Mesendoderm (in vitro differentiated cells): ENCODE measurements at regions not wholly inside any gene's neighbourhood (a gene's known extent, or its start where the extent isn't known, plus 50 kb on each side); places are given as distances from the start of the nearest gene placed in this dataset.

Source experiments
- DNase-seq: peaks from one replicate; pipeline ENCODE4 v3.0.0; 2013
- H2AK5ac ChIP-seq: 2 replicates; pipeline ENCODE4 v1.6.1; 2013; ENCODE audit warnings: low read length, inconsistent platforms
- H2BK120ac ChIP-seq: 2 replicates; pipeline ENCODE4 v1.6.1; 2013; ENCODE audit warnings: low read depth, mild to moderate bottlenecking, low read length, moderate library complexity, mixed read lengths
- H2BK15ac ChIP-seq: replicated peaks from 2 replicates; pipeline ENCODE4 v1.6.1; 2013; ENCODE audit warnings: low read depth, mild to moderate bottlenecking, moderate library complexity
- H2BK5ac ChIP-seq: 2 replicates; pipeline ENCODE4 v1.6.1; 2013; ENCODE audit warnings: low read length, inconsistent platforms
- H3K18ac ChIP-seq: 2 replicates; pipeline ENCODE4 v1.6.1; 2013; ENCODE audit warnings: mild to moderate bottlenecking, low read length, mixed read lengths
- H3K23ac ChIP-seq: one replicate; pipeline ENCODE4 v1.6.1; 2013; ENCODE audit warnings: low read length
- H3K27ac ChIP-seq: 2 replicates; pipeline ENCODE4 v1.5.1; 2013; ENCODE audit warnings: low read depth, mild to moderate bottlenecking, inconsistent platforms, low read length, moderate library complexity
- H3K27me3 ChIP-seq: 2 replicates; pipeline ENCODE4 v1.6.1; 2013; ENCODE audit warnings: low read length, control low read depth, mild to moderate bottlenecking, inconsistent platforms; ENCODE audit not compliant: insufficient read depth, poor library complexity
- H3K36me3 ChIP-seq: 2 replicates; pipeline ENCODE4 v1.6.1; 2013; ENCODE audit warnings: low read length, inconsistent platforms; ENCODE audit not compliant: control insufficient read depth, insufficient read depth
- H3K4ac ChIP-seq: one replicate; pipeline ENCODE4 v1.6.1; 2013; ENCODE audit warnings: low read depth, mild to moderate bottlenecking, low read length, moderate library complexity
- H3K4me1 ChIP-seq: 2 replicates; pipeline ENCODE4 v1.6.1; 2013; ENCODE audit warnings: low read depth, low read length, inconsistent platforms; ENCODE audit not compliant: control insufficient read depth
- H3K4me2 ChIP-seq: 2 replicates; pipeline ENCODE4 v1.6.1; 2013; ENCODE audit warnings: low read length
- H3K4me3 ChIP-seq: 2 replicates; pipeline ENCODE4 v1.5.1; 2013; ENCODE audit warnings: mild to moderate bottlenecking, low read length
- H3K56ac ChIP-seq: one replicate; pipeline ENCODE4 v1.6.1; 2013; ENCODE audit warnings: low read length
- H3K79me1 ChIP-seq: 2 replicates; pipeline ENCODE4 v1.6.1; 2013; ENCODE audit warnings: low read length, inconsistent platforms
- H3K79me2 ChIP-seq: 2 replicates; pipeline ENCODE4 v1.6.1; 2013; ENCODE audit warnings: mild to moderate bottlenecking, low read length; ENCODE audit not compliant: control insufficient read depth, insufficient read depth
- H3K9ac ChIP-seq: 2 replicates; pipeline ENCODE4 v1.6.1; 2013; ENCODE audit warnings: low read length, inconsistent platforms
- H4K5ac ChIP-seq: one replicate; pipeline ENCODE4 v1.6.1; 2013; ENCODE audit warnings: low read length
- H4K8ac ChIP-seq: one replicate; pipeline ENCODE4 v1.6.1; 2013; ENCODE audit warnings: low read depth, mild to moderate bottlenecking, control low read depth, low read length, moderate library complexity
- WGBS: extraction: QIAGEN DNeasy Blood & Tissue Kit; methylation state at CpG from one replicate; pipeline ENCODE4 v1.1.7; 2013; ENCODE audit warnings: low lambda C conversion rate, missing lambda C conversion rate; ENCODE audit not compliant: insufficient coverage; ENCODE audit errors: extremely low coverage; 5-methylcytosine and 5-hydroxymethylcytosine counted together

DNA sequence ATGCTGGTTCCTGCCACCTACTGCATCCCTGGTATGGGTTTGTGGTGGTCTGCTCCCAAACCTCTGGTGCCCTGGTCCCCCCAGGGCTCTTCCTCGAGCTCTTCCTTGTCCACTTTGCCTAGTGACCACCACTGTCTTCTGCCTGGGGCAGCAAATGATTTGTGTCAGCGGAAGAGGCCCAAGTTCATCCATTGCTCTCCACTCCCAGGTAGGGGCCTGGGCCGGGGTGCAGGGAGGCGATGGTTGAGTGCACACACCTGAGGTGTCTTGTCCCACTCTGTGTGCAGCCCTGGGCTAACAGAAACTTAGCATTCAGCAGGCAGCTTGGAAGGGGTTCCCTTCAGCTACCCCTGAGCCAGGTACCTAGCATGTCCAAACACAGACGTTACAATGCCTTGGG, 75.6 kb upstream of the SOX3 start:
- Histone ChIP-seq H2BK5ac (no peak overlapping the region), H3K36me3 (no peaks in the 10 kb centered on the region), H2BK15ac (no peak overlapping the region), H3K27ac (no peak overlapping the region), H3K4me2 (no peak overlapping the region), H3K79me2 (no peaks in the 10 kb centered on the region), H2AK5ac (no peak overlapping the region), H3K18ac (no peak overlapping the region), H3K79me1 (no peaks in the 10 kb centered on the region), H3K4me1 (no peaks in the 10 kb centered on the region), H3K23ac (no peak overlapping the region), H2BK120ac (no peak overlapping the region), H3K9ac (no peak overlapping the region), H3K4me3 (no peak overlapping the region), H3K4ac (no peak overlapping the region), H4K8ac (no peak overlapping the region), H4K5ac (no peak overlapping the region), H3K56ac (no peak overlapping the region), H3K27me3 (no peaks in the 10 kb centered on the region)
- no CpG with 5 or more reads among the region's 5 CpGs for WGBS
- no peak for DNase-seq

DNA sequence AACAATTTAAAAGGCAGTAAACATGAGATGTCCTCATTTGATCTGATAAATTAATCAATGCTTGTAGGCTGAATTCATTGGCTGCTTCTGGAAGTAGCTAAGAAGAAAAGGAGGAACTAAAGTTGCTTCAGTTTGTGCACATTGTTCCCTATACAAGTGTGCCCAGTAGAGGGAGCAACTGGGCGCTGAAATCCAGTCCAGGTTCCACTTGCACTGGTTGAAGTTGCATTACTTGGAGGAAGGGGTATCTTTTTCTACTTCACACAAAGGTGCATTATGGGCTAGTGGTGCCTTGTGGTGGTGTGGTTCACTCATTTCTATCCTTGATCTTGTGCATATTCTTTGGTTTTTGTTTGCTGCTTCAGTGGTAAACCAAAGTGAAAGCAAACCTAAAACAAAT, 67.9 kb upstream of the SOX3 start:
- Histone ChIP-seq H2BK120ac (no peak overlapping the region), H3K18ac (no peak overlapping the region), H3K56ac (no peak overlapping the region), H2BK5ac (no peak overlapping the region), H2BK15ac (no peak overlapping the region), H3K4ac (no peak overlapping the region), H3K36me3 (no peaks in the 10 kb centered on the region), H3K4me1 (no peaks in the 10 kb centered on the region), H3K9ac (no peak overlapping the region), H3K4me3 (no peak overlapping the region), H4K5ac (no peak overlapping the region), H3K4me2 (no peak overlapping the region), H2AK5ac (no peak overlapping the region), H3K23ac (no peak overlapping the region), H3K79me1 (no peaks in the 10 kb centered on the region), H3K27ac (no peak overlapping the region), H3K79me2 (no peaks in the 10 kb centered on the region), H3K27me3 (no peaks in the 10 kb centered on the region), H4K8ac (no peak overlapping the region)
- WGBS, result no CpG with 5 or more reads among the region's 1 CpG
- DNase-seq, result peak; percentile 69

- Histone ChIP-seq H4K8ac (no peak overlapping the region), H3K4me3 (no peak overlapping the region), H2BK120ac (no peak overlapping the region), H3K79me1 (no peaks in the 10 kb centered on the region), H3K79me2 (no peaks in the 10 kb centered on the region), H2BK5ac (no peak overlapping the region), H3K56ac (no peak overlapping the region), H2AK5ac (no peak overlapping the region), H3K36me3 (no peaks in the 10 kb centered on the region), H3K27ac (no peak overlapping the region), H2BK15ac (no peak overlapping the region), H3K27me3 (no peaks in the 10 kb centered on the region), H3K4ac (no peak overlapping the region), H3K9ac (no peak overlapping the region), H3K4me1 (no peaks in the 10 kb centered on the region), H3K4me2 (no peak overlapping the region), H3K23ac (no peak overlapping the region), H4K5ac (no peak overlapping the region), H3K18ac (no peak overlapping the region)
- WGBS, result no CpG with 5 or more reads among the region's 1 CpG
- no peak for DNase-seq
Measured at GRCh38 chrX:140563893-140564292, 59.0 kb upstream of the SOX3 start.
